Smooth muscle cell (in vitro differentiated cells): ENCODE measurements at regions not wholly inside any gene's neighbourhood (a gene's known extent, or its start where the extent isn't known, plus 50 kb on each side); places are given as distances from the start of the nearest gene placed in this dataset.

Experiments used
- DNase-seq: peaks from one replicate; lab custom pipeline; 2025; ENCODE audit not compliant: unreplicated experiment; lab: John Stamatoyannopoulos, UW
- H2AFZ ChIP-seq: fragments of 200-600 bp; sonication (generic); 2 replicates; pipeline ENCODE4 v1.6.0; 2016; ENCODE audit warnings: antibody characterized with exemption, low read depth, mild to moderate bottlenecking
- H3F3A ChIP-seq: fragments of 200-600 bp; sonication (generic); 2 replicates; pipeline ENCODE4 v1.6.0; 2017; ENCODE audit warnings: antibody characterized with exemption, low read depth
- H3K27ac ChIP-seq: fragments of 200-600 bp; sonication (generic); 2 replicates; pipeline ENCODE4 v1.5.1; 2016; ENCODE audit warnings: low read depth, mild to moderate bottlenecking
- H3K27me3 ChIP-seq: fragments of 200-600 bp; sonication (generic); 2 replicates; pipeline ENCODE4 v1.6.1; 2016; ENCODE audit warnings: low read depth, mild to moderate bottlenecking
- H3K36me3 ChIP-seq: fragments of 200-600 bp; sonication (generic); 2 replicates; pipeline ENCODE4 v1.5.1; 2016; ENCODE audit warnings: low read depth
- H3K4me1 ChIP-seq: fragments of 200-600 bp; sonication (generic); 2 replicates; pipeline ENCODE4 v1.5.1; 2016; ENCODE audit warnings: low read depth
- H3K4me2 ChIP-seq: fragments of 200-600 bp; sonication (generic); 2 replicates; pipeline ENCODE4 v1.6.0; 2016; ENCODE audit warnings: mild to moderate bottlenecking
- H3K4me3 ChIP-seq: fragments of 200-600 bp; sonication (generic); 2 replicates; pipeline ENCODE4 v1.5.1; 2016; ENCODE audit warnings: mild to moderate bottlenecking
- H3K79me2 ChIP-seq: fragments of 200-600 bp; sonication (generic); 2 replicates; pipeline ENCODE4 v1.6.0; 2016; ENCODE audit warnings: low read depth, mild to moderate bottlenecking
- H3K9ac ChIP-seq: fragments of 200-600 bp; sonication (generic); 2 replicates; pipeline ENCODE4 v1.6.0; 2016; ENCODE audit warnings: low read depth
- H3K9me3 ChIP-seq: fragments of 200-600 bp; sonication (generic); replicated peaks from 2 replicates; pipeline ENCODE4 v1.5.1; 2016; ENCODE audit warnings: low read depth
- H4K20me1 ChIP-seq: fragments of 200-600 bp; sonication (generic); 2 replicates; pipeline ENCODE4 v1.6.0; 2016; ENCODE audit warnings: low read depth
- CTCF ChIP-seq: fragments of 200-600 bp; sonication (generic); IDR thresholded peaks from 2 replicates; pipeline ENCODE4 v1.5.1; 2017; ENCODE audit warnings: borderline replicate concordance, mild to moderate bottlenecking, antibody characterized with exemption; ENCODE audit not compliant: insufficient read depth, poor library complexity, severe bottlenecking
- WGBS: methylation state at CpG from one replicate; pipeline ENCODE4 v1.1.7; 2016; ENCODE audit warnings: low lambda C conversion rate; 5-methylcytosine and 5-hydroxymethylcytosine counted together

GRCh38 chr10:7033031-7033430 is 377.8 kb downstream of the SFMBT2 start:
- H3K4me3 ChIP-seq: no peak overlapping the region
- no peak overlapping the region for H2AFZ ChIP-seq
- no peak overlapping the region for H3K9ac ChIP-seq
- no peaks in the 10 kb centered on the region for H4K20me1 ChIP-seq
- no peaks in the 10 kb centered on the region for H3K4me1 ChIP-seq
- no peaks in the 10 kb centered on the region for H3K36me3 ChIP-seq
- no peaks in the 10 kb centered on the region for H3F3A ChIP-seq
- DNase-seq: no peak
- WGBS: 100% methylated on average over 1 of the region's 1 CpG
- no peaks in the 10 kb centered on the region for H3K9me3 ChIP-seq
- no peaks in the 10 kb centered on the region for H3K27me3 ChIP-seq
- H3K4me2 ChIP-seq: no peak overlapping the region
- no peak overlapping the region for H3K27ac ChIP-seq
- no peaks in the 10 kb centered on the region for H3K79me2 ChIP-seq
- no peak for TF ChIP-seq CTCF

GRCh38 chr10:7030134-7030855 is 380.5 kb downstream of the SFMBT2 start:
- no peaks in the 10 kb centered on the region for H4K20me1 ChIP-seq
- no peaks in the 10 kb centered on the region for H3K36me3 ChIP-seq
- no peak for DNase-seq
- no peak overlapping the region for H2AFZ ChIP-seq
- no peak overlapping the region for H3K9ac ChIP-seq
- no peak overlapping the region for H3K27ac ChIP-seq
- no peak overlapping the region for H3K4me3 ChIP-seq
- no peaks in the 10 kb centered on the region for H3K79me2 ChIP-seq
- 97% methylated on average over 5 of the region's 5 CpGs for WGBS
- no peaks in the 10 kb centered on the region for H3K27me3 ChIP-seq
- no peak overlapping the region for H3K4me2 ChIP-seq
- TF ChIP-seq CTCF: no peak
- no peaks in the 10 kb centered on the region for H3K4me1 ChIP-seq
- no peaks in the 10 kb centered on the region for H3K9me3 ChIP-seq
- H3F3A ChIP-seq: no peaks in the 10 kb centered on the region

GRCh38 chr10:7029672-7030071 is 381.2 kb downstream of the SFMBT2 start:
- Histone ChIP-seq H3K4me1 (no peaks in the 10 kb centered on the region), H3K27ac (no peak overlapping the region), H3K4me2 (no peak overlapping the region), H3K36me3 (no peaks in the 10 kb centered on the region), H3K9ac (no peak overlapping the region), H3F3A (no peaks in the 10 kb centered on the region), H3K79me2 (no peaks in the 10 kb centered on the region), H3K9me3 (no peaks in the 10 kb centered on the region), H4K20me1 (no peaks in the 10 kb centered on the region), H2AFZ (no peak overlapping the region), H3K4me3 (no peak overlapping the region), H3K27me3 (no peaks in the 10 kb centered on the region)
- DNase-seq: no peak
- WGBS: 85% methylated on average over 1 of the region's 1 CpG
- no peak for TF ChIP-seq CTCF

GRCh38 chr10:7028809-7029166 is 382.0 kb downstream of the SFMBT2 start:
- DNase-seq: no peak
- H3K79me2 ChIP-seq: no peaks in the 10 kb centered on the region
- no peaks in the 10 kb centered on the region for H3K9me3 ChIP-seq
- no peaks in the 10 kb centered on the region for H4K20me1 ChIP-seq
- 79% methylated on average over 1 of the region's 1 CpG for WGBS
- no peaks in the 10 kb centered on the region for H3K4me1 ChIP-seq
- H3K27ac ChIP-seq: no peak overlapping the region
- H3K9ac ChIP-seq: no peak overlapping the region
- TF ChIP-seq CTCF: no peak
- no peaks in the 10 kb centered on the region for H3F3A ChIP-seq
- H2AFZ ChIP-seq: no peak overlapping the region
- H3K4me3 ChIP-seq: no peak overlapping the region
- H3K27me3 ChIP-seq: no peaks in the 10 kb centered on the region
- no peak overlapping the region for H3K4me2 ChIP-seq
- H3K36me3 ChIP-seq: no peaks in the 10 kb centered on the region
